ENCODE measurements at regions not wholly inside any gene's neighbourhood (a gene's known extent, or its start where the extent isn't known, plus 50 kb on each side); places are given as distances from the start of the nearest gene placed in this dataset.

DNA sequence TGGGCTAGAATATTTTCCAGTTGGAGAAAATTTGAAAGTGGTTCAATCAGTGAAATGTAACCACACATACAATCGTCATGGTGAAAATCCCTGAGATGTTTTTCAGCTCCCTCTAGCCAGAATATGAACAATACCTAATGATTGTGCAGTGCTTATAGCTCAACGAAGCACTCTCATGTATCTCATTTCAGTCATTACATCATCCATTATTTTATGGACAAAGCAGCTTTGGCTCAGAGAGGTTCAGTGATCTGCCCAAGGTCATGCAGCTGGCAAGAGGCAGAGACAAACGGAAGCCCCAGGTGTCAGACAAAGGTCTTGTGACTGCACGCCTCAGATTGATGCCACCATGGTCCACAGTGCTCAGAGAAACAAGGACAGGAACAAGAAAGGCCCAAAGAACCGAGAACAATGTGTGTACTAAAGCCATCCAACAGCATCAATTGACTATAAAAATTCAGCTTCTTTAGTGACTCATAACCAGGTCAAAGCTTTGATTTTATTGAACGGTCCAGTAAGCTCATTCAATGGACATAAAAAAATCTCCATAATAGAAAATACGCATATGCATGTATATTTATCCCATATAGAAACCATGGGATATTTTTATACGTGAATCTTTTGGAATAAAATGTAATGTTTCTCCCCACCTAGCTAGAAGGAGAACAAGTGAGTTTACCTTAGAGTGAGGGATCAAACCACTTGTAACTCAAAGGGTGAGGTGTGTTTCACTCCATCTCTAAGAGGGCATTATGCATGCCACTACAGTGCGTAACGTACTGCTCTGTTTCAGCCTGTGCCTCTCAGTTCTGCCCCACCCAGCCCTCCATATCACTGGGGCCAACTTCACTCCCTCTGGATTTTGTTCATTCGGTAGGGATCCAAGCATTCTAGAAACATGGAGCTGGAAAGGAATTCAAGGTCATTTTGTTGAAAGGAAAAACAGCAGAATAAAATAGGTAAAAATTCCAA lies 141.8 kb downstream of the GRIN2B start:
- DNase-seq: no peak

DNA sequence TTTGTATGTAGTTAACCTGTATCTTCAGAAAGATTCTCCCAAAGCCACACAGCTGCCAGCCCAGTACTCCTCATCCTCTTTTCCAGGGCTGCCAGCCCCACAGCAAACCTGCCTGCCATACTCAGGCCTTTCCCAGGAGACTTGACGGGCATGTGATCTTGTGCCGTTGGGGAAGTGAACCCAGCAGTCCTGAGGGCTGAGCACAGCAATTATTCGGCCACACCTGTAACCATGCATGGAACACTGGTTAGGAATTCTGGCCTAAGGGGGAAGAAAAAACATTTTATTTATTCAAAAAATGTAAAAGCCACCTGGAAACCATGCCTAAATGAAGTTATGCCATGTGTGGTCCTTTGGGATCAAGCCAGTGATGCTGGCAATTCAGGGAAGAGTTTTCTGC lies 145.3 kb downstream of the GRIN2B start:
- no peak for DNase-seq

DNA sequence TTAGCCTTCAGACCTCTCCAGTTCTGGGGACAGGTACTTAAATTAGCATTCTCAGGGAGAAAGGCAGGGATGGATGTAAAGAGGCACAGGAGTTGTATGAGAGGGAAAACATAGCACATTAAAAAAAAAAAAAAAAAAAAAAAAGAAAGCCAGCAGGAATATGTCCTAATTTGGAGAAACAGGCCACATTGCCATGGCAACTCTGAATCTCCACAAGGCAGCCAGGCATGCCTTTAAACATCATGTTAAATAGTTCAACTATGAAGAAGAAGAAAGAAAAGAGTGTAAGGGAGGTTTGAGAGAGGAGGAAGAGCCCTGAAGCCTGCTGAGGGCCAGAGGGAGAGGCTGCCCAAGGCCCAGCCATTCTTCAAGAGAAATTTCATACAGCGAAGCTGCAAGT lies 145.8 kb downstream of the GRIN2B start:
- no peak for DNase-seq

DNA sequence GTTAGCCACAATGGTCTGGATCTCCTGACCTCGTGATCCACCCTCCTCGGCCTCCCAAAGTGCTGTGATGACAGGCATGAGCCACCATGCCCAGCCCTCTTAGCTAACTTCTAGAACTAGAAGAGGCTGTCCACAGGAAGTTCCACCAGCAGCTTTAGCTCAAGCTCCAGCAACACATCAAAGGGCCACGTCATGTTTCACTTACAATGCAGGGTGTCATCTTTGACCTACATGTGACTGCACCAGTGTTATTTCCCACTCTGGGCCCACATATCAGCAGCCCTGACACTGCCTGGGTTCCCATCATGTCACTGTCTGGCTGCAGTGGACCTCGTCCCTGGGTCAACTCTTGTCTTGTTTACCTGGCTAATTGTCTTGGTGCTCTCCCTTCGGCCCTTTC lies 147.2 kb downstream of the GRIN2B start:
- no peak for DNase-seq

DNA sequence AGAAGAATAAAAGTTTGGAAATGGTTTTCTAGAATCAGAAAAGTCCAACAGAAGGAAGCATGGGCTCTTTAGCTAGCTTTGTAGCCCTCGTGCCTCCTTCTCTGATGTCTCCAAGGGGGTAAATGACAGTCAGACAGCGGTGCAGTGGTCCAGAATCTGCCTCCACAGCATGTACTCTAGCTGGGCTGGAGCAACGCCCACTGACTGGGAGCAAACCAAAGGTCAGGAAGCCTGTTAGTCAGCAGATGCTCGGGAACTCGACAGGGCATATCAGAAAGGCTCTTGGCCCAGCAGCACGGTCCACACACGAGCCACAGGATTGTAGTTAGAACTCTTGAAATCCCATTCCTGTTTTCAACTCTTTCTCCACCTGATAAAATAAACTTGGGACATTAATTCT lies 164.3 kb downstream of the GRIN2B start:
- no peak for DNase-seq

DNA sequence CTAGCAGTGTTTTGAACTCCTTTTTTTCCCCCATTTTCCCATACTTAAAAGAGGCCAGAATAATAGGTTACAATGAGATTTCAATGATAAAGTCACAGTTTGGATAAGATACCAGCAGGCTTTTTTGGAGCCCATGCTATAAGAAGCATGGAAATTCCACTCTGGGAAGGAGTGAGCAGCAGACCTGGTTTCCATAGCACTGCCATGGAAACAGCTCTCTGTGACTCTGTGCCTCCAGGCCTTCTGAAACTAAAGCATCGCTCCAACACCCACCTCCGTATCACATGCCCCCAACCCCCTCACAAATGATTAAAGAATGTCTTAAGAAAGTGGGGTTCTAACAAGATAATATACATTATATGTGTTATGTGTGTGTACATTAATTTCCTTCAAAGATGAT lies 165.0 kb downstream of the GRIN2B start:
- DNase-seq: no peak

DNA sequence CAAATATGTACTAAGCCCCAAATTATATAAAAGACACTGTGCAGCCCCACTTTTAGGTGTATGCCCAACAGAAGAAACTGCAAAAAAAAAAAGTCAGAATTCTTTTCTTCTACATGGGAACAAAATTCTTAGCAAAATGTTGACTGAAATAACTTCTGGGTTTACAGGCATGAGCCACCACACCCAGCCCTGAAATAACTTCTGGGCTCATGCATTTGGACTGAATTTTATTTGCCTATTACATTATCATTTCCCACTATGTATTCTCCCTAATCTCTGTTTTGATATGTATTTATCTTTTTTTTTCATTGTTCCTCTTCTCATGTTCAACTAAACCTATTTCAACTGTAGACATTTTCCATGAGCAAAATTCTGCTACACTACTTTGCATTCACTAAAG lies 169.2 kb downstream of the GRIN2B start:
- no peak for DNase-seq

DNA sequence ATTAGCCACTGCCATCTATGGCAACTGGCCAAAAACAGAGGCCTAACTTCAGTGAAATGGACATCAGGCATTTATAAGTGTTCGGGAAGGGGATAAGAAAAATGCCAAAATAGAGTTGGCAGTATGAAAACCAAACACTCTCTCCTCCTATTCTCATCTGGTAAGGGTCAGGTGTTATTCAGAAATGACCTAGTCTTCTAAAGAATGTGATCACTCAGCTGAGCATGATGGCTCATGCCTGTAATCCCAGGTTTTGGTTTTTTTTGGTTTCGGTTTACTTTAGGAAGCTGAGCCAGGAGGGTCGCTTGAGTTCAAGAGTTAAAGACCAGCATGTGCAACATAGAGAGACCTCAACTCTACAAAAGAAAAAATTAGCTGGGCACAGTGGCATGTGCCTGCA lies 170.3 kb downstream of the GRIN2B start:
- DNase-seq: no peak

DNA sequence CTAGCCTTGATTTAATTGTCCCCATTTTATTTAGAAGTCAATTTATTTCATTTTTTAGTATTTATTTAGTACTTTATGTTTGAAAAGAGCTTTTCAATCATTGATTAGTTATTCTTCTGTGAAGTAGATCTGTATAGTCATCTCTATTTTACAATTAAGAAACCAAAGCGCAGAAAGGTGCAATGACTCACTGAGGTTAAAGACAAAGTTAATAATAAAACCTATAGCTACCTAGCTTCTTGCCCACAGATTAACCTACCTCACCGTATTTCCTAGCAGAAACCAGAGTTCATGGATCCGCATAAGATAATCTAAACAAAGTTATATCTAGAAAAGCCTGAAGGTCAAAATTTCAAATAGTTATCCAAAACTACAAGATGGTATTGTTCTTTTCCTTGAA lies 176.4 kb downstream of the GRIN2B start:
- DNase-seq: no peak

DNA sequence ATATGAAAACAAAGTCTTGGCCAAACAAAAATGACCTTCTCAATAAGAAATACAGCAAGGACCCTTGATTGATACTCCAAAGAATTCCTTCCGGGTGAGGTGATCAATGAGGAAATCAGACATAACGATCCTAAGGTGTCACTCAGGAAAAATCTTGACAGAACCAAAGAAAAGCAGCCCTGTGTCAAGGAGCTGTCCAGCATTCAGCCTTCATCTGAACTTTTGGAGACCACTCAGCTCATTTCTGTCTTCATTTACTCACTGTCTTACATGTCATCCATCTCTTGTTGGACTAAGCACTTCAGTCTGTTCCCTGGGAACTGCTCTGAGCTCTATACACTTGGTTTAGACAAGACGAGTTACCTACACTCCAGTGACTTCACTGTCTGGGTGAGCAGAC lies 179.9 kb downstream of the GRIN2B start:
- no peak for DNase-seq

DNA sequence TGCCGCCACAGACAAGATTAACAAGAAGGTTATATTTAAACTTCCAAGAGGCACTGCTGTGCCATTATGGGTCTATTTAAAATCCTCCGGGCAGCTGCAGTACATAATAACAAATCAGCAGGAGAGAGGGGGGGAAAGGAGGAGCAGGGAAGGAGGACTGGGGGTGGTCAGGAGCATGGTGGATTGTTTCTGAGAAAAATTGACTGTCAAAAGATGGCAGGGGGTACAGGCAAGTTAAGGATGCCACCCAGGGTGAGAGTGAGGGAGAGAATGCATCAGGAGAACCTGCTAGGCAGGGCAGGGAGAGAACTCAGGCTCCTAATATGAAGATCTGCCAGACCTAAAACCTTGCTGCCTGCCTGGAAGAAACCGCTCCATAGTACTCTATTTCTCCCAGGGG lies 181.8 kb downstream of the GRIN2B start:
- DNase-seq: no peak

DNA sequence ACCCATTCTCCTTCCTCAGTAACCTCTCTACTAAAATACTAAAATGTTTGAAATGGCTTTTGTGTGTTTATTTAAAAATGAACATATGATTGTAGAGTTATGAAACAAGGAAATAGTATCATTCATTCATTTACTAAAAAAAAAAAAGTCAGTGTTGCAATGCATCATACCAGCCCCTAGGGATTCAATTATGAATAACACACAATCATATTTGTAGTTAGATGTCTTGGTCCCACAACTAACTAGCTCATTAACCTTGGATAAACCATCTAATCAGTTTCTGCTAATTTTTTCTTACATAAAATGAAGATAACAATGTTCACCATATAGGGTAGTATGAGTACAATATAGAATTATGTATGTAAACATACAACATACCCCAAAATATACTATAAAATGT lies 183.2 kb downstream of the GRIN2B start:
- no peak for DNase-seq

DNA sequence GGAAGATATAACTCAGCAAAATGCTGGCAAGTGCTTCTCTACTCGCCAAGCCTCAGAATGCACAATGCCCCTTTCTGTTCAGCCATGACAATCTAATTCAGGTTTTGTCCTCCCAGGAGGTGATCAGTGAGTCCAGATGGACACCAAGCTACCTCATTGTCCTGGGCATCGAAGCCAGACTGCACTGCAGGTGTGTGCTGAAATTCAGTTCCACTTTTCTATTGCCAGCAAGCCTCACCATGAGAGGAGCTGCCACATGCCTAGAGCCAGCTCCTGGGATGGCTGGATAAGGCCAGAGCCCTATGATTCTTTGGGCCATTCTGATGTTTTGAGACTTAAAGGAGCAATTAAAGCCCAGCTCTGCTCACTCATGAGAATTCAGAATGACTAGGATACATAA lies 186.7 kb downstream of the GRIN2B start:
- no peak for DNase-seq

DNA sequence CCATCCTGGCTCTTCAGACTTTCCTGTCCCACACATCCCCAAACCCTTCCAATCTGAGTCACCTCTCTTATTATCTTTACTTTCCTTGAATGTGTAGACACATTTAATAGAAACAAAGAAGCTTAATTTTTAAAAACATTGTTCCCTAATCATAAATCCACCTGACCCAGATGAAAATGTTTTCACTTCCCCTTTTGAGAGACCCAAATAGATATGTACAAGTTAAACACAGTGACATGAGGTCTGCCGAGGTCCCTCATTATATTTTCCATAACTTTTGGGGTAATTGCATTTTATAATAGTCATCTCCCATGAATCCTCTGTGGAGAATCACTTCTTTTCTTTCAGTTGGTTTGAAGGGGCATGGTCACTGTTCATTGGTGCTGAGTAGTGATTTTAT lies 191.1 kb downstream of the GRIN2B start:
- no peak for DNase-seq

DNA sequence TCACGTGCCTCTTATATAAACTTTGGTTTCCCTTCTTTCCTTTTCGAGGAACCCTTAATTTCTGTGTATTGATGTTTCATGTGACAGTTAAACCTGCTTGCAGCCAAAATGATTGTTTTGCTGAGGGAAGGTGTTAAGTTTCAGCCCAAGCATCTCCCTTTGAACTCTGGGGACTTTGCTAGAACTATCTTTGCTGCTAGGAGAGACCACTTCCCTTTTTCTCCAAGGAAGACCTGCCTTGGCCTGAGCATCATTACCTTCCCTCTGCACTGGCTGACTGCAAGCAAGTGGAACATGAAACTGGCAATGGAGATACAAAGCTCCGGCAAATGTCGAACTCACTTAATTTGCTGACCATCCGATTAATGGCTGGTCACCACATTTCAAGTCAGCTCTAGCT lies 192.8 kb downstream of the GRIN2B start:
- no peak for DNase-seq

DNA sequence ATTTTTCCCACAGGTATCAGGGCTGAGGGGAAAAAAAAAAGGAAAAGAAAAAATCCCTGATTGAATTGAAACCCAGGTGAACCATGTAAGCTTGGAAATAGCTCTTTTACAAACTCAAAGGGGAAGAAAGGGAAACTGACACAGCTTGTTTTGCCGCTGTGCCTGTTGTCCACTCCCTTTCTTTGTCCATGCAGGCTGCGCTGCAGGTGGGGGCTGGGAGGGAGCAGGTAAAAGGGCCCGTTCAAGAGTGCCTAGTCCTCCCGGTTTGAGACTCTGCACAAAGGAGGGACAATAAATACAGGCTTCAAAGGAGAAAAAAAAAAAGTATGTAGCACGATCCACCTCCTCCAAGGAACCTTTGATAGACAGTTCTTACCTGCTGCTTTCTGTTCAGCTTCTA lies 194.8 kb downstream of the GRIN2B start:
- no peak for DNase-seq

DNA sequence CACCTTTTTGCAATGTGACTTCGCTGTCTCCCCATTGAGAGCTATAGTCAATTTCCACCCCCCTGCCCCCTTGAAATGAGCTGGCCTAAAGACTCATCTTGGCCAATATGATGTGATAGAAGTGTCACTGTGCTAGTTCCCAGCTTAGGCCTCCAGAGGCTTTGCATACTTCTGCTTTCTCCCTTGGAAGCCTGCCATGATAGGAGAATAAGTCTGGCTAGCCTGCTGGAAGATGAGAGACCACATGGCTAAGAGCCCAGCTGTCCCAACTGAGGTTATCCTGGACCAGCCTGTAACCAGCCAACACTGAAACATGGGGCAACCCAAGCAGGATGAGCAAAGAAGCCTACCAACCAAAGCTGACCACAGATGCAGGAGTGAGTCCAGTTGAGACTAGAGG lies 196.9 kb downstream of the GRIN2B start:
- no peak for DNase-seq

DNA sequence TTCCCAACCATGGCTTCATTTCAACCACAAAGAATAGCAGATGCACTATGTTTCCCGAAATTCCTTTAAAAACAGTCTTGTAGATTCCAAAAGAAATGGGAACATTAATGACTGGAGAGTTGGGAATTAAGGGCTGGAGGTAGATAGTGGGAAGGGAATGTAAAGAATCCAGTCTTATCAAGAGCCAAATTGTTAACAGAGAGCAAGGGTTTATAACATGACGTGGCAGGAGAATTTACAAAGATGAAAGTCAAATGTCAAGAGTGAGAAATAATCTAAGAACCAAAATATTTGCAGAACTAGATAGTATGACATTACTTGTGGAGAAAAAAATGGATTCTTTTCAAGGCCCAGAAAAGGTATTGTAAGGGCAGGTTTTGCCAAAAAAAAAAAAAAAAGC lies 200.9 kb downstream of the GRIN2B start:
- DNase-seq: no peak

DNA sequence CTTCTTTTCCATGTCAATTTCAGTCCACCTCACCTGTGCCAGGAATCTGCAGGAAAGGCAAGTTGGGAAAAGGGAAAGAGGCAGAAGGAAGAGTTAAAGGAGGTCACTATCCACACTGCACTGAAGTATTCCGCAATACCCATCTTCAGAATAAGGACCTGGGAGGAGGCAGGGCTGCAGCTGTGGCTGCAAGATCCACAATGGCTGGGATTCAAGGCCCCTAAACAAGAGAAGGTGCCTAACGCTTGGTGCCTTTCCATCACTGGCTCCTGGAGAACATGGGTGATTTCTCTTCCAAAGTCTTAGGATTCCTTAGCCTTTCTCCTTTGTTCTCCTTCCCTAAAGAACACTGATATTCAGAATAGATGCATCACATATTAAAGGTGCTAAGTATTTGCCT lies 204.0 kb downstream of the GRIN2B start:
- no peak for DNase-seq

DNA sequence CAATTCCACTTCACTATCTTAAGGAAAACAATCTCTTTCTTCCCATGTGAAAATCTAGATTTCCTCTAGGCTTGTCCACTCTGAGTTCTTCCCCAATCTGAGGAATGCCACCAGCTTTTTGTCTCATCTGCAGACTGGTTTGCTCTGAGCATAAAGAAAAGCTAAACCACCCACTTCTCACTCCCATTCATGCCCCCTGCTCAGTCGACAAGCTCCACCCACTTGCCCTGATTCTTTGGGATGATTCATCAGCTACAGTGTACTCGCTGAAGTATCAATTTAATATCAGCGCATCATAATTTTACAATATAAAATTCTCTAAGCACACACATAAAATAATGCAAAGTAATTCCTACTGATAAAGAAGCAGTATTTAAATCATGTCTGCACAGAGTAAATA lies 209.1 kb downstream of the GRIN2B start:
- DNase-seq: no peak

DNA sequence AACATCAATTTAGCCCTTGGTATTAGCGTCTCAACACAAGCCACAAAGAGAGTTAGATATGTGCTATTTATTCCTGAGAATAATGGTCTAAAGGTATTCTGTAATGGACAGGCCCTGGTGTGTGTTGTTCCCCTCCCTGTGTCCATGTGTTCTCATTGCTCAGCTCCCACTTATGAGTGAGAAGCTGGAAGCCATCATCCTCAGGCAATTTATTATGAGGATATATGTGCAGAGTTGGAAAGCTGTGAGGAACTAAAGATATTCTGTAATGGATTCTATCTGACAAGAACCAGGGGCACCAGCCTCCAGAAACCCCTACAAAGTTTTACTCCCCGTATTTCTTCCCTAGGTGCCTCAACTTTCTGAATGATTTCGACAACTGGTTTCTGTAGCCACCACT lies 210.8 kb downstream of the GRIN2B start:
- DNase-seq: no peak

DNA sequence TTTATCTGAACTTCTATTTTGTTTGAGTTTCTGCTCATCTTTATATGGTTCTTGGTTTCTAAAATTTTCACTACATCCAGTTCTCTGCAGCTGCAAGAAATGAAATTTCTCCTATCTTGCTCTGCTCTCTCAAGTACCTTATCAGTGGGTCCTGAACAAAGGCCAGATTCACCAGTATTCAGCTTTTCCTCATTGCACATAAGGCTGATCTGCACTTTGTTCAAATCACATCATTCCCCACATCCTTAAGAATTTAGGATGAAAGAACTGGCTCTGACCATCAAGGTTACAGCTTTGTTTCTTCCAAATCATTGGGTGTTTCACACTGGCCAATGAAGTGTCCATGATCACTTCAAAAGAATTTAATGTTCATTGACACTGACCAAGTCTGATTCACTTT lies 211.4 kb downstream of the GRIN2B start:
- no peak for DNase-seq

DNA sequence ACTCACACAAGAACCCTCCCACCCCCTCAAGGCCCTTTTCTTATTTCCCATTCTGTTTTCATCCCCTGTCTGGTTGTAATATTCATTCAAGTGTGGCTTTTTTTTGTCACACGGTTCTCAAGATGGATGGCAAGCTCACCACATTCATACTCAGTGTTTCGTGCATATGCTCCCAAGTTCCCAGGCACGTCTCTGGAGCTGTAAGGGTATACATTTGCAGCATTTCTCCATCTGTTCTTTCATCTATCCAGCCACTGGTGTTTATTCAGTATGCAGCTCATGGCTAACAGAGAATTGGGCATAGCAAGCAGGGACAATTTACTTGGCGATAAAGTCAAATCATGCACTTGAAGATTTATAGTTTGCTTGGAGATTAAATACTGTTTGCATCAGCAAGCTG lies 212.1 kb downstream of the GRIN2B start:
- DNase-seq: no peak

DNA sequence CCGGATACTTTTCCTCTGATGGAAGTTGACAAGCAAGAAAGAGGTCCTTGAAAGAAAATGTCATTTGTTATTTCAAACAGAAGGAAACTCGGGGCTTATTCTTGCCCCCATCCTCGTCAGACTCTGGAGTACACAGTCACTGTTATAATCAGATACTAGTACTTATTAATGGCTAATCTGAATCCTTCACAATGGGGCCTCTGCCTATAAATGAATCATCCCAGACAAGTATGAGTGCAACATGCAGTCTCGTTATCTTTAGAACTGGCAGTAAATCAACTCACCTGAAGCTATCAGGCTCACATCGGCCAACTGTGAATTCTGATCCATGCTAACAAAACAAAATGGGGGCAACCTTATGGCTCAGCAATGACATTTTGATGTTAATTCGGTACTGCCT lies 216.7 kb downstream of the GRIN2B start:
- no peak for DNase-seq

DNA sequence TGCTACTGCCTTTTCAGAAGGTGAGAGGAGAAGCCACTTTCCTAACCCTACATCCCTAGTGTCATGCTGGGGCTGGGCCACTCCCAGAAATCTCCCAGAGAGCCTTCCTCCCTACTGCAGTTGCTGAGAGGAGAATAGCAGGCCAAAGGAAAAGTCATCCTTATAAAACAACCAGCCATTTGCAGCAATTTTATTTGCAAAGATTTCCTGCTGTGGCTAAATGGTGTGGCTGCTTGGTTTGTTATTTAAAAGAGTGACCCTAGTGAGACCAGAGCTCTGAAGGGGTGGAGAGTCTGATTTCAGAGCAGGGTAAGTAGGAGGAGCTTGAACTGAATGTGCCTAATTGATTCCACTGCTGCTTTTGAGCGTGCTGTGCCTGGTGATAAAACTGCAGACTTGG lies 232.0 kb downstream of the GRIN2B start:
- no peak for DNase-seq

Data from central memory CD4-positive, alpha-beta T cell (primary cell).